ENCODE measurements at regions not wholly inside any gene's neighbourhood (a gene's known extent, or its start where the extent isn't known, plus 50 kb on each side); places are given as distances from the start of the nearest gene placed in this dataset.

DNA sequence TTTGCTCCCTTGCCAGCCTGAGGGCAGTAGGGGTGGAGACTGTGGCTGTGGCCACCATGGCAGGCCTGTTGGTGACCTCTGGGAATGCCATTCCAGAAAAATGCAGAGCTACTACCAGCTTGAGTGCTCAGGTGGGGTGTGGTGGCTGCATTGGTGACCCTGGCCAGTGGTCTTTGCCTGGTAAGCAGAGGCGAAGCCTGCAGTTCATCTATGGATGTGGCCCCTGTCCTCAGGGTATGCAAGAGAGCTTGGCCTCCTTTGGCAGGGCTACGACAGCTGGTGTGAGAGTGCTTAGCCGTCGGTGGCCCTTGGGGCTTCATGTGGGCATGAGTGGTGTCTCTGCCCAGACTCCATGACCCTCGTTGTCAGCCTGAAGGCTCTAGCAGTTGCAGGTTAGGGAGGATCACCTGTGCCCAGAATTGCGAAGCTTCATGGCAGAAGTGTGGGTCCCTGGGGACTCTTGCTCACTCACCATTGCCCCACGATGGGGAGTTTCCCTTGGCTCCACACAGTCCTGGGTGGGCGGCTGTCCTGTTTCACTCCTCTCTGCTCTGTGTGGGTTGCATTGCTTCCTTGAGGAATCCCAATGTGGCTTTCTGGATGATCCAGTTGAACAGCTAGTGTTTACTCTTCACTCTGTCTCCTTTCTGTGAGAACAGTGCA lies 117.9 kb upstream of the CDH12 start:
- no peak overlapping the region for H3K23ac ChIP-seq (ENCODE audit: insufficient read length, low read depth, low read length)
- H2BK5ac ChIP-seq (ENCODE audit: insufficient read length, low read length), result no peak overlapping the region
- H3K9me3 ChIP-seq (ENCODE audit: control insufficient read depth, low read depth, low read length), result no peaks in the 10 kb centered on the region
- DNase-seq, result no peak
- no peak overlapping the region for H3K18ac ChIP-seq (ENCODE audit: insufficient read length, low read depth, low read length)
- H3K27me3 ChIP-seq (ENCODE audit: insufficient read depth, low read length), result no peaks in the 10 kb centered on the region
- H4K8ac ChIP-seq (replicated peaks; ENCODE audit: insufficient read length, low read depth, low read length), result no peak overlapping the region
- Mint-ChIP-seq H3K4me1 (no peaks in the 10 kb centered on the region), H3K27ac (no peak overlapping the region), H3K9me3 (peaks cover 19 to 20% of the 10 kb centered on the region in 2 experiments), H3K4me3 (no peak overlapping the region), H3K27me3 (ENCODE audit: low read depth) (no peaks in the 10 kb centered on the region), H3K36me3 (ENCODE audit: insufficient read depth in 1 of 3, low read depth in 3 of 3) (peaks cover 3 to 21% (median 5%) of the 10 kb centered on the region in 3 experiments; a peak in 5 of 7 replicates)
- H3K79me2 ChIP-seq (ENCODE audit: insufficient read depth, low read length), result no peaks in the 10 kb centered on the region
- H3K4ac ChIP-seq (ENCODE audit: low read depth, low read length), result no peak overlapping the region
- no peaks in the 10 kb centered on the region for H3K4me1 ChIP-seq (ENCODE audit: insufficient read depth, low read length)
- H3K14ac ChIP-seq (ENCODE audit: insufficient read depth, low read length), result no peak overlapping the region
- H2BK120ac ChIP-seq (ENCODE audit: low read depth, low read length, poor library complexity, severe bottlenecking), result no peak overlapping the region
- H3K79me1 ChIP-seq (ENCODE audit: insufficient read depth, low read depth, low read length, poor library complexity, severe bottlenecking), result no peaks in the 10 kb centered on the region
- TF ChIP-seq, protein P1, sequence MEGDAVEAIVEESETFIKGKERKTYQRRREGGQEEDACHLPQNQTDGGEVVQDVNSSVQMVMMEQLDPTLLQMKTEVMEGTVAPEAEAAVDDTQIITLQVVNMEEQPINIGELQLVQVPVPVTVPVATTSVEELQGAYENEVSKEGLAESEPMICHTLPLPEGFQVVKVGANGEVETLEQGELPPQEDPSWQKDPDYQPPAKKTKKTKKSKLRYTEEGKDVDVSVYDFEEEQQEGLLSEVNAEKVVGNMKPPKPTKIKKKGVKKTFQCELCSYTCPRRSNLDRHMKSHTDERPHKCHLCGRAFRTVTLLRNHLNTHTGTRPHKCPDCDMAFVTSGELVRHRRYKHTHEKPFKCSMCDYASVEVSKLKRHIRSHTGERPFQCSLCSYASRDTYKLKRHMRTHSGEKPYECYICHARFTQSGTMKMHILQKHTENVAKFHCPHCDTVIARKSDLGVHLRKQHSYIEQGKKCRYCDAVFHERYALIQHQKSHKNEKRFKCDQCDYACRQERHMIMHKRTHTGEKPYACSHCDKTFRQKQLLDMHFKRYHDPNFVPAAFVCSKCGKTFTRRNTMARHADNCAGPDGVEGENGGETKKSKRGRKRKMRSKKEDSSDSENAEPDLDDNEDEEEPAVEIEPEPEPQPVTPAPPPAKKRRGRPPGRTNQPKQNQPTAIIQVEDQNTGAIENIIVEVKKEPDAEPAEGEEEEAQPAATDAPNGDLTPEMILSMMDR (conservative IDR thresholded peaks at IDR 0.05), result no peak
- no peak overlapping the region for H2BK20ac ChIP-seq (ENCODE audit: low read depth, low read length, poor library complexity, severe bottlenecking)
- H2BK12ac ChIP-seq (ENCODE audit: insufficient read length, low read depth, low read length), result no peak overlapping the region
- H4K5ac ChIP-seq (ENCODE audit: insufficient read length, low read depth, low read length), result no peak overlapping the region
- WGBS (ENCODE audit: extremely low coverage, insufficient read length, low lambda C conversion rate), result no CpG with 5 or more reads among the region's 8 CpGs
- no peak overlapping the region for H3K27ac ChIP-seq (ENCODE audit: insufficient read length, low read depth, low read length)
- H3K9ac ChIP-seq (ENCODE audit: extremely low read depth, insufficient read length, low read length), result no peak overlapping the region
- H4K20me1 ChIP-seq (ENCODE audit: control insufficient read depth, insufficient read depth, insufficient read length), result no peaks in the 10 kb centered on the region
- no peak overlapping the region for H2AFZ ChIP-seq (ENCODE audit: low read length)
- H4K91ac ChIP-seq (ENCODE audit: insufficient read length, low read depth, low read length), result no peak overlapping the region
- H2BK15ac ChIP-seq (ENCODE audit: low read depth, low read length), result no peak overlapping the region
- H3K56ac ChIP-seq (ENCODE audit: insufficient read length, low read depth, low read length), result no peak overlapping the region
- H3K23me2 ChIP-seq (ENCODE audit: insufficient read length, low read depth, low read length, poor library complexity, severe bottlenecking), result no peaks in the 10 kb centered on the region
- no peak overlapping the region for H3K4me2 ChIP-seq (ENCODE audit: insufficient read depth, insufficient read length, low read length)
- H2AK5ac ChIP-seq (ENCODE audit: insufficient read length, low read length), result no peak overlapping the region
- no peak overlapping the region for H3T11ph ChIP-seq (ENCODE audit: low read length)

Measured in H9 (cell line).